NCI-H128 (cell line): ENCODE measurements at regions not wholly inside any gene's neighbourhood (a gene's known extent, or its start where the extent isn't known, plus 50 kb on each side); places are given as distances from the start of the nearest gene placed in this dataset.

Experiments
- DNase-seq: peaks from one replicate; lab custom pipeline; 2025; ENCODE audit not compliant: unreplicated experiment; lab: John Stamatoyannopoulos, UW

DNA sequence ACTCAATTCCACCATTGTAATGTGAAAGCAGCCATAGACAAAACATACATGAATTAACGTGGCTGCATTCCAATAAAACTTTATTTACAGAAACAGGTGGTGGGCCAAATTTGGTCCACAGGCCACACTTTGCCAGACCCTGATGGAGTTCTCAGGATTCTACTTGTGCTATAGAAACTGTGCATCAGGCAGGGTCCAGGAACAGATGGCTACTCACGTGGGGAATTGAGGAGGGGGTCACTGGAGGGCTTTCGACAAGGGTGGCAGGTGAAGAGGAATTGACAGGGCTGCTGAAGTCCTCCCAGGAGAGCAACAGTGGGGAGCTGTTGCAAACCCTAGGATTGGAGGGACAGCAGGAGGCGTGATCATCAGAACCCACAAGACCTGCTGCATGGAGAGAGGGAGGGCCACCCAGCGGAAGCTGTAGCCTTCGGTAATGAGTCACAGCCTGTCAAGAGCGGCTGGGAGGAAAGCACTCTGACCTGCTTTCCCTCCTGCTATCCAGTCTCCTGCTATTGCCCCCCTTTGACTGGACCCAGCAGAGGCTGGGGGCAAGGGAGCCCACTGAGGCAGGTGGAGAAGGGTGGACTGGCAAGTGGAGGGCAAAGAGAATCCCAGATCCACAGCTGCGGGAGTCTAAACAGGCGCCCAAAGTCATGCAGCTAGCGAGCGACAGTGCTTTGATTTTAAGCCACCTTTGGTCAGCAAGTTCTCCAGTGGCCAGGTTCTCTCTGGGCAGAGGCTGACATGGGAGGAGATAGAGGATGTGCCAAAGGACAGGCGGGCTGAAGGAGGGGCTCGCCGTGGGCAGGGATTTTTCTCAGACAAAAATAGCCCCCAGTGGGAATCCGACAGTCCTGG is 138.3 kb upstream of the SMIM23 start:
- no peak for DNase-seq

DNA sequence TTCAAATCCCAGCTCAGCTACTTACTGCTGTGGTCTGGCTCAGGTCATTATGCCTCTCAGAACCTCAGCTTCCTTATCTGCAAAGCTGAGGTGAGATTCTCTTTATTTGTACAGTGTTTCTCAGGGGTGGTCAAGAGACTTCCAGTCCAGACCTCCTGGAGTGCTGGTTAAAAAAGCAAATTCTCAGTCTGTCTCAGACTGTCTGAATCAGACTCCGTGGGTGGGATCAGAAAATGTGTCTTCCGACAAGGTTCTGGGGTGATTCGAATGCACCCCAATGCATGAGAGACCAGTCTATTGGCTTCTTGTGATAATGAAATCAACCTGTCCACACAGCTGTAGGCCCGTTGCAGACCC is 137.7 kb upstream of the SMIM23 start:
- DNase-seq: no peak

GRCh38 chr5:171648279-171649074 is 137.1 kb upstream of the SMIM23 start:
- DNase-seq: no peak

- DNase-seq: no peak
Measured at GRCh38 chr5:171649075-171649401, 136.6 kb upstream of the SMIM23 start.

DNA sequence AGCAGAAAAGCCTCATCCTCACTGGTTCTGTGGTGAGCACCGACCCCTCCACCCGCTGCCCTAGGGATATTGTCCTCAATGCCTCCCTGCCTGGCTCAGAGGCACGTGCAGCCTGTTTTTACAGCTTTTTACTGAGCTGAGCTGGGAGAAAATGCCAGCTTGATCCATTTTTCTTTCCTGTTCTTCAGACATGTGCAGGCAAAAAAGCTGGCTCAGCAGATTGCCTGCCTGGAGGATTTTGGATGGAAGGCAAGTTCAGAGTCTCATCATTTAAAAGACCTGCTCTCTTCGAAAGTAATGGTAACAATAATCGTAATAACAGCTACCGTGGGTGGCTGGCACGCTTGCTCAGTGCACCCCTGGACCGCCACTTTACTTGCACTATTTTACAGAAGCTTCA is 135.0 kb upstream of the SMIM23 start:
- no peak for DNase-seq

DNA sequence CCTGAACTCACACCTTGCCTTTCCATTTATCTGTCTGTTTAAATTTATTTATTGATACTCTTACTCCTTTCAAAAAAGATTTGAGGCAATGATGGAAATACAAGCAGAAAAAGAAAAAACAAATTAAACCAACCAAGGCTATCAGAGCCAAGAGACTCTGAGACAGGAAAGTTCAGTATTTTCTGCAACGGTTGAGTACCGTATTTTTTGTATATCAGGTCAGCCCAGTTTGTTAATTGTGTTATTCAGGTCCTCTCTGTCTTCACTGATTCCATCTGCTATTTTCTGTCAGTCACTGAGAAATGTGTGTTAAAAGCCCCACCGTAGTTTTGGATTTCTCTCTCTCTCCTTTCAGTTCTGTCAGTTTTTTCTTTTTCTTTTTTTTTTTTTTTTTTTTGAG is 134.5 kb upstream of the SMIM23 start:
- no peak for DNase-seq

DNA sequence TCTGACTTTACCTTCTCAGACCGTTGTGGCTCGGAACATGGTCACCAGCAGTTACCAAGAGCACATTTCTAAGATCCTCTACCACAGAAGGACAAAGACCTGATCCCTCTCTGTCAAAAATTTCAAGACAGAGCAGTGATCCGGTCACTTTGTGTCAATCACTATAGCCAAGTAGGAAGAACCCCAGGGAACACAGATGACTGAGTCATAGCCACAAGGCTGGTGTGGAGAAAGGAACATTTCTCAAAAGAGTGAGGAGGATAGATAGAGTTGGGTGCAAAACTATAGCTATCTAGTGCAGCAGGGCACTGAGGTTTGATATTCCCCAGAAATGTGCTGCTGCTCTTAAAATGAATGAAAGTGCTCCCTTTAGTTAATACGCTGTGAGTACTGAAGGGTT is 130.7 kb upstream of the SMIM23 start:
- DNase-seq: no peak

DNA sequence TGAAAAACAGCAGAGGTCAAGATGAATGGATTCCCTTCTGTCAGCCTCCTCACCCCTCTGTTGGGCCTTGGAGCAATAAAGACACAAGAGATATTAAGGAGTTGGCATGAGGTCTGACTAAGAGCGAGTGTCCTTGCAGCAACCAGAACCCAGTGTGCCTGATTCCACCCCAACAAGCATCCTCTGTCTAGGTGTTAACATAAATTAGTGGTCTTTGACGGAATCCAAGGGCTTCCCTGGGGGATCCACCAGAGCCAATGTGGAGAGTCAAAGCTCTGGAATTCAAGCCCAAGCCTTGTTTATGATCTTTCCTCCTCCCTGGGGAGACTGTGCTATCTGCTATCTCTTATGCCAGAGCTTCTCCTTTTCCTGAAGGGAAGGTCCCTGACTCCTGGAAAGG is 128.1 kb upstream of the SMIM23 start:
- no peak for DNase-seq

DNA sequence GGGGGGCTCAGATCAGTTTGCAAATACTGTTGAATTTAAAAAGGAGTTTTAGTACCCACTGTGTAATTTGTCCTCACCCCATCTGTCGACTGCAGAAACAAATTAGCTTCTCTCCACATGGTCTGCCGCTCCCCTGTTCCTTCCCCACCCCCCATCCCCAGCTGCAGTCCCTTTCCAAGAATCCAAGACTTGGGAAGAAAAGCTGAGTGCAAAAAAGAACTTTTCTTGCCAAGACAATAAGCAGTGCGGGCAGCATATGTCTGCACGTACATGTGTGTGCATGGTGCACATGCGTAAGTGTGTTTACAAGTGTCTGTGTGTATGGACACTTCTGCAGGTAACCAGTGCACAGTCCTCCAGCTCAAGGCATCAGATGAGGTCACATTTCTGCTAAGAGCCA is 125.7 kb upstream of the SMIM23 start:
- no peak for DNase-seq

- DNase-seq: no peak
Measured at GRCh38 chr5:171660434-171660833, 125.2 kb upstream of the SMIM23 start.

DNA sequence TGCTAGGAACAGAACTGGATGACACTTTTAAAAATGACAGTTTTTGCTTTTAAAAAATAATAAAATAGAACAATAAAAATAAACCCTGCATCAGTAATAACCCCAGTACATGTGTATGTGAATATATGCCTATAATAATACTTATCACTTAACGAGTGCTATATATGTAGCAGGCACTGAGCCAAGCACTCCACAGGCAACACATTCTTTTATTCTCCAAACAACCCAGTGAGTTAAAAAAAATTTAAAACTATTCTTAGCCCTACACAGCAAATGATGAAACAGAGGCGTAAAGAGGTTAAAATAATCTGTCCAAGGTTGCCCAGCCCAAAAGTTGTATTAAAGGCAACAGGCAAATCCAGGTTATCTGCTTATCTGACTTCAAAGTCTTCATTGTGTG is 124.5 kb upstream of the SMIM23 start:
- DNase-seq: no peak

DNA sequence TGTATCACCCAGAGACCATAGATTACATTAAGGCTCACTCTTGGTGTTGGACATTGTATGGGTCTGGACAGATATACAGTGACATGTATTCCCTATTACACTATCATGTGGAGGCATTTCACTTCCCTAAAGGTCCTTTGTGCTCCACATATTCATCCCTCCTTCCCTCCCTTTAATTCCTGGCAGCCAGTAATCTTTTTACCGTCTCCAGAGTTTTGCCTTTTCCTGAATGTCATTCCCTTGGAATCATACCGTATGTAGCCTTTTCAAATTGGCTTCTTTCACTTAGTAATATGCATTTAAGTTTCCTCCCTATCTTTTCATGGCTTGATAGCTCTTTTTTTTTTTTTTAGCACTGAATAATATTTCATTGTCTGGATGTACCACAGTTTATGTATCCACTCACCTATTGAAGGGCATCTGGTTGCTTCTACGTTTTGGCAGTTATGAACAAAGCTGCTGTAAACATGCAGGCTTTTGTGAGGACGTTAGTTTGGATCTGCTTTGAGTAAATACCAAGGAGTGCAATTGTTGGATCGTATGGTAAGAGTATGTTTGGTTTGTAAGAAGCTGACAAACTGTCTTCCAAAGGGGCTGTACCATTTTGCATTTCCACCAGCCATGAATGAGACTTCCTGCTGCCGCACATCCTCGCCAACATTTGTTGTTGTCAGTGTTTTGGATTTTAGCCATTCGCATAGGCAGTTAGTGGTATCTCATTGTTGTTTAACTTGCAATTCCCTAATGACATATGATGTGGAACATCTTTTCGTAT is 122.1 kb upstream of the SMIM23 start:
- no peak for DNase-seq

DNA sequence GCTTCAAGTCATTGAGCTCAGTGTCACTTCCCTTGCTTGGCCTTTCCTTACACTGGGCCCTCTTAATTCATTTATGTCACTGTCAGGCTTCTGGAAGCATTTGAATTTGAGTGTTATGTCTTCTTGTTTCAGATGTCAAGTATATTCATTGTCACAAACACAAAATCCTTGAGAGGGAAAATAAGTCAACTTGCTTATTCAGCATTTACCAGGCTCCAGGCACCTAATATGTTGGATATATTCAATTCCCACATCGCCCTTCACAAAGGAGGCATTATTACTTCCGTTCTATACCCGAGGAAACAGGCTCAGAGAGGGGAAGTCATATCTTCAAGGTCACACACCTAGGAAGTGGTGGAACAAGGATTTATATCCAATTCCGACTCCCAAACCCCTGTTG is 121.1 kb upstream of the SMIM23 start:
- DNase-seq: no peak

GRCh38 chr5:171666815-171667214 is 118.8 kb upstream of the SMIM23 start:
- no peak for DNase-seq

DNA sequence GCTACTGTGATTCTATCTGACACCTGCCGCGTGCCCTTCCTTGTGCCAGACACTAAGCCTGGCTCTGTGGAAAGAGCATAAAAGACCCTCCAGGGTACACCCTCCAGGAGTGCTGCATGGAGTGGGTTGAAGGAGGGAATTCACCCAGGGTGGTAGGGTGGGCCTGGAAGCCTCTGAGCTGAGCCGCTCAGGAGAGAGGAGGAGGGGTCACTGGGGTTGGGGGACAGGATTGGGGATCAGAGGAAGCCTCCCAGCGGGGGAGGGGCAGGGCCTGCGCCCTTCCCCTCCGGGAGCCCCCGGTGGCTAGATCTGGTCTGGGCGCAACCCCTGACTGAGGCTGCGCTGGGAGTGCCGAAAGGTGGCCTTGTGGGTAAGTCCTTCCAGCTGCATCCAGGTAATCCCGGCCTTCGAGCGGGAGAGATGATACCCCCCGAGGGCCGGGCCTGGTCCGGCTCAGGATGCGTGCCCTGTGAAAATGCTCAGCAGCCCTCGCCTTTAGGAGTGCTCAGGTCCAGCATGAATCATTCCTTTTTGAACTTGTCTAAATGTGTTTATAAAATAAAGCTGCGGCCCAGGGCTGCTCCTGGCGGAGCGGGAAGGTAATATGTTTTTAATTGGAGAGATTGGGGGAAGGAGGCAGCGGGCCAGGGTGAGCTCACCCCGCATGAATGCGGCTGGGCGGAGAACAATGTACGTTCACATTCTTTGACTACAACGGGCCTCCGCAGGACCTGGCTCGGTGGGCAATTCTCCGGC is 118.1 kb upstream of the SMIM23 start:
- no peak for DNase-seq

- DNase-seq: no peak
Measured at GRCh38 chr5:171668097-171668412, 117.6 kb upstream of the SMIM23 start.

GRCh38 chr5:171669571-171669970 is 116.0 kb upstream of the SMIM23 start:
- no peak for DNase-seq

- no peak for DNase-seq
Measured at GRCh38 chr5:171672556-171672955, 113.1 kb upstream of the SMIM23 start.

DNA sequence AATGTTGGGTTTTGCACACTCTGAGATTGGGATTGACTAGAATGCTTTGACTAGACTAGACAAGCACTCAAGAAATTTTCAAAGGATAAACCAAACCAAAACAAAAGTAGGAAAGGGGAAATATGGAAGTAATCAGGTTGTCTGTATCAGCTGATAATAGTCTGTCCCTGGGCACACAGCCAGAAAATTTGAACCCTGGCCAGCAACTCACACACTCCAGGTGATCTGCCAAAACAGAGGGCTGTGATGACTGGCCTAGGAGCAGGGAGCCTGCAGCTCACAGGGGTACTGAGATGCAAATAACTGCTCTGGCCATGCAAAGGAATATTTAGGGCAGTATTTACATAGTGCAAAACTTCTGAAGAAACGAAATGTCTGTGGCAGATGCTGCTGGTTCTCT is 112.3 kb upstream of the SMIM23 start:
- DNase-seq: no peak

GRCh38 chr5:171673840-171674239 is 111.8 kb upstream of the SMIM23 start:
- no peak for DNase-seq

GRCh38 chr5:171675511-171675910 is 110.1 kb upstream of the SMIM23 start:
- no peak for DNase-seq
